ENCODE measurements at regions not wholly inside any gene's neighbourhood (a gene's known extent, or its start where the extent isn't known, plus 50 kb on each side); places are given as distances from the start of the nearest gene placed in this dataset.
"Not testable (repeated sequence)": the region's sequence is repeated elsewhere in the genome, so short reads cannot be mapped to it uniquely, and the experiment has no call there.

DNA sequence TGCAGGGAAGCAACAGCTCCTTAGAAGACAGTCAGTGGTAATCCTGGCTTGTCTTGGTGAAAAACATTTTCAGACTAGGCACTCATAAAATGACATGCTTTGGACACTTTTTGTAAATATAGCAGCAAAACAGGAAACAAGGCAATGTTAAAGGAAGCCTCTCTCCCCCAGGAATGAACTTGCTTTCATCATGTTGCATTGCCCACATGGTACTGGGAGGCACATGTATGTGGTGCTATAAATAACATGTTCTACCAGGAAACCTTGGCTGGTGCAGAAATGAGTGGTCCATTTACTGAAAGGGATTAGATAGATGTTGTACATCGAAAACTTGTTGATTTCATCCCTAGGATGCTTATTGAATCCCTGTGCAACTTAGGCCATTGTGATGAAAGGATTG, 121.4 kb upstream of the RREB1 start:
- H3K27ac ChIP-seq (ENCODE audit: low read depth, low read length, severe bottlenecking): no peak overlapping the region
- H3K4me1 ChIP-seq (ENCODE audit: control insufficient read depth, insufficient read depth, low read length, poor library complexity, severe bottlenecking): no peaks in the 10 kb centered on the region
- 86 to 100% methylated on average over 1 of the region's 1 CpG for WGBS, 2 experiments (ENCODE audit: insufficient coverage in 2 of 2)
- no peaks in the 10 kb centered on the region for H3K9me3 ChIP-seq (ENCODE audit: control insufficient read depth, low read length)
- H3K36me3 ChIP-seq (ENCODE audit: control insufficient read depth, insufficient read depth, low read length): no peaks in the 10 kb centered on the region
- no peak overlapping the region for H3K4me3 ChIP-seq (ENCODE audit: extremely low read depth, insufficient read depth, low read length, poor library complexity, severe bottlenecking)

- Histone ChIP-seq H3K27ac (ENCODE audit: low read depth, low read length, severe bottlenecking) (no peak overlapping the region), H3K36me3 (ENCODE audit: control insufficient read depth, insufficient read depth, low read length) (no peaks in the 10 kb centered on the region), H3K4me1 (ENCODE audit: control insufficient read depth, insufficient read depth, low read length, poor library complexity, severe bottlenecking) (no peaks in the 10 kb centered on the region), H3K9me3 (ENCODE audit: control insufficient read depth, low read length) (no peaks in the 10 kb centered on the region), H3K4me3 (ENCODE audit: extremely low read depth, insufficient read depth, low read length, poor library complexity, severe bottlenecking) (no peak overlapping the region)
- WGBS, 2 experiments (ENCODE audit: insufficient coverage in 2 of 2): 73 to 87% methylated on average over 4 of the region's 4 CpGs
Observed at GRCh38 chr6:6987749-6988148, 120.0 kb upstream of the RREB1 start.

GRCh38 chr6:6990059-6990458, 117.7 kb upstream of the RREB1 start:
- 93% methylated on average over 2 of the region's 4 CpGs; no CpG with 5 or more reads in 1 of the 2 experiments for WGBS, 2 experiments (ENCODE audit: insufficient coverage in 2 of 2)
- H3K4me3 ChIP-seq (ENCODE audit: extremely low read depth, insufficient read depth, low read length, poor library complexity, severe bottlenecking); H3K27ac ChIP-seq (ENCODE audit: low read depth, low read length, severe bottlenecking); H3K4me1 ChIP-seq (ENCODE audit: control insufficient read depth, insufficient read depth, low read length, poor library complexity, severe bottlenecking); H3K9me3 ChIP-seq (ENCODE audit: control insufficient read depth, low read length); H3K36me3 ChIP-seq (ENCODE audit: control insufficient read depth, insufficient read depth, low read length): not testable (repeated sequence)

DNA sequence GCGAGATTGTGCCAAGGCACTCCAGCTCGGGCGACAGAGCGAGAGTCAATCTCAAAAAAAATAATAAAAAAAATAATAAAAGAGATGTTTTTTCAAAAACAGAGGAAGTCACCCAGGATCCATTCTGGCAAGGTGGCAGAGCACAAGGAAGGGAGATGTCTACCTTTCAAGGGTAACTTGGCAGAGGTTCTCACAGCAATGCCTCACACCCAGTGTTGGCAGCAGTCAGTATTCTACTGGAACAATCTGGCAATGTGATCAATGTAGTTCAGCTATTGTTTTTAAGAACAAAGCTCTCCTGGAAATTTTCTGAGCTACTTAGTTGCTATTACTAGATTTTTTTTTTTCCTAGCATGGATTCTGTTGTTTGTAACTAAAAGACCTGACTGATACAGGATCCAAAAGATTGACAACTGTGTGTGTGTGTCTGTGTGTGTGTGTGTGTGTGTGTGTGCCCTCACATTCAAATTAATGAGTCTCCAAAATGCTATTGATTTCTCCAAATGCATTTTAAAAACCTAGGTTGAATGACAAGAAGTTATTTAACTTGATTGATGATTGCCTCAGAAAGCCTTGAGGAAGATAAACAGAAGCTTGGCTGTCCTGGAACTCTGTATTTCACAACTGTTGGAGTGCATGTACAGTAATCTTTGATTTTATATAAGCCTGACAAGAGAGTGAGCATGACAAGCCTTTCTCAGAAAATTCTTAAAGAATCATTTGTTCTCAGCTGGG, 114.1 kb upstream of the RREB1 start:
- no peaks in the 10 kb centered on the region for H3K9me3 ChIP-seq (ENCODE audit: control insufficient read depth, low read length)
- H3K36me3 ChIP-seq (ENCODE audit: control insufficient read depth, insufficient read depth, low read length): no peaks in the 10 kb centered on the region
- H3K4me1 ChIP-seq (ENCODE audit: control insufficient read depth, insufficient read depth, low read length, poor library complexity, severe bottlenecking): peaks cover 9% of the 10 kb centered on the region
- WGBS, 2 experiments (ENCODE audit: insufficient coverage in 2 of 2): 86% methylated on average over 1 of the region's 4 CpGs; no CpG with 5 or more reads in 1 of the 2 experiments
- H3K4me3 ChIP-seq (ENCODE audit: extremely low read depth, insufficient read depth, low read length, poor library complexity, severe bottlenecking): no peak overlapping the region
- no peak overlapping the region for H3K27ac ChIP-seq (ENCODE audit: low read depth, low read length, severe bottlenecking)

GRCh38 chr6:6994796-6995195, 113.0 kb upstream of the RREB1 start:
- H3K9me3 ChIP-seq (ENCODE audit: control insufficient read depth, low read length): no peaks in the 10 kb centered on the region
- 98 to 100% methylated on average over 6 to 7 of the region's 8 CpGs for WGBS, 2 experiments (ENCODE audit: insufficient coverage in 2 of 2)
- H3K4me1 ChIP-seq (ENCODE audit: control insufficient read depth, insufficient read depth, low read length, poor library complexity, severe bottlenecking): peaks cover 9% of the 10 kb centered on the region
- no peak overlapping the region for H3K27ac ChIP-seq (ENCODE audit: low read depth, low read length, severe bottlenecking)
- H3K36me3 ChIP-seq (ENCODE audit: control insufficient read depth, insufficient read depth, low read length): no peaks in the 10 kb centered on the region
- H3K4me3 ChIP-seq (ENCODE audit: extremely low read depth, insufficient read depth, low read length, poor library complexity, severe bottlenecking): no peak overlapping the region

DNA sequence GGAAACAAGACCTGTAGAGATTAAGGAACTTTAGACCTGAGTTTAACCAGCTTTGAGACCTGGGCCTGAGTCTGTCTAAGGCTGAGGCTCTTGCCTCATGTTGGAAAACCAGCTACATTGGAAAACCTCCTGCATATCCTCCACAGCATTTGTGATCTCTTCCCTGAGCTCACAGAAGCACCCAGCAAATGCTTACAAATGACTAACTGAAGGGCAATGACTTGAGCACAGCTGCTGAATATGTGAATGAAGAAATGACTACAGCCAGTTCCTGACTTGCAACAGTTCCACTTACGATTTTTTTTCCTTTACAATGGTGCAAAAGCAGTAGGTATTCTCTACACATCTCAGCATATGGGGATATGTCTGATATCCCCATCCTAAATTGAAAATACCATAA, 112.4 kb upstream of the RREB1 start:
- Histone ChIP-seq H3K4me3 (ENCODE audit: extremely low read depth, insufficient read depth, low read length, poor library complexity, severe bottlenecking) (no peak overlapping the region), H3K9me3 (ENCODE audit: control insufficient read depth, low read length) (no peaks in the 10 kb centered on the region), H3K4me1 (ENCODE audit: control insufficient read depth, insufficient read depth, low read length, poor library complexity, severe bottlenecking) (peaks cover 9% of the 10 kb centered on the region), H3K27ac (ENCODE audit: low read depth, low read length, severe bottlenecking) (no peak overlapping the region), H3K36me3 (ENCODE audit: control insufficient read depth, insufficient read depth, low read length) (no peaks in the 10 kb centered on the region)
- WGBS, 2 experiments (ENCODE audit: insufficient coverage in 2 of 2): 100% methylated on average over 1 of the region's 1 CpG; no CpG with 5 or more reads in 1 of the 2 experiments

GRCh38 chr6:6996124-6996523, 111.6 kb upstream of the RREB1 start:
- Histone ChIP-seq H3K4me3 (ENCODE audit: extremely low read depth, insufficient read depth, low read length, poor library complexity, severe bottlenecking) (no peak overlapping the region), H3K27ac (ENCODE audit: low read depth, low read length, severe bottlenecking) (no peak overlapping the region), H3K36me3 (ENCODE audit: control insufficient read depth, insufficient read depth, low read length) (no peaks in the 10 kb centered on the region), H3K4me1 (ENCODE audit: control insufficient read depth, insufficient read depth, low read length, poor library complexity, severe bottlenecking) (peaks cover 9% of the 10 kb centered on the region), H3K9me3 (ENCODE audit: control insufficient read depth, low read length) (no peaks in the 10 kb centered on the region)
- 86 to 100% methylated on average over 1 of the region's 2 CpGs for WGBS, 2 experiments (ENCODE audit: insufficient coverage in 2 of 2)

DNA sequence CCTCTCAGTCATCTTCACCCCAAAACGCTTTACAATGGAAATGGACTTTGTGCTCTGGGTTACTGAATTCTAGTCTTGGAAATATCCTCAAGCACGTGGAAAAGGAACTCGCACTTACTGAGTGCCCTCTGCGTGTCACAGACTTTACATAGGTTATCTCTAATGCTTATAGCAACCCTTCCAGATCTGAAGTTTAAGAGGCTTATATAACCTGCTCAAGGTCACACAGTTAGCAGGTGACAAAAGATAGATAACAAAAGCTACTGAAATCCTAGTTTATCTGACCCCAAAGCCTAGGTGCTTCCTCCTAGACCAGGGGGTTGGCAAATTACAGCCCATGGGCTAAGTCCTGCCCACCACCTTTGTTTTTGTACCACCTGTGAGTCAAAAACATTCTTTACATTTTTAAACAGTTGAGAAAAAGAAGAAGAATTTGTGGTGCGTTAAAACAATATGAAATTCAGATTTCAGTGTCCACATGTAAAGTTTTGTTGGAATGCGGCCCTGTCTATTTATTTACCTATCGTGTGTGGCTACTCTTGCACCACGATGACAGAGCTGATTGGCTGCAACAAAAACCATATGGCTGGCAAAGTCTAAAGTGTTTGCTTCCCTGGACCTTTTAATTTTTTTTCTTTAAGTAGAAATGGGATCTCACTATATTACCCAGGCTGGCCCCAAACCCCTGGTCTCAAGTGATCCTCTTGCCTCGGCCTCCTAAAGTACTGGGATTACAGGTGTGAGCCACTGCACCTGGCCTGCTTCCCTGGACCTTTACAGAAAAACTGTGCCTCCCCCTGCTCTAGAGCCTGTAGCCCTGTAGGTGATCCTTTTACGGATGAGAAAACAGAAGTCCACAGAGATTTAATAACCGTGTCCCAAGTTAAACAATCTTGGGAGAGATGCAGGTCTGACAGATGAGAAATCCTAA, 110.2 kb upstream of the RREB1 start:
- Histone ChIP-seq H3K9me3 (ENCODE audit: control insufficient read depth, low read length) (no peaks in the 10 kb centered on the region), H3K36me3 (ENCODE audit: control insufficient read depth, insufficient read depth, low read length) (no peaks in the 10 kb centered on the region), H3K4me1 (ENCODE audit: control insufficient read depth, insufficient read depth, low read length, poor library complexity, severe bottlenecking) (peaks cover 9% of the 10 kb centered on the region), H3K4me3 (ENCODE audit: extremely low read depth, insufficient read depth, low read length, poor library complexity, severe bottlenecking) (no peak overlapping the region), H3K27ac (ENCODE audit: low read depth, low read length, severe bottlenecking) (no peak overlapping the region)
- WGBS, 2 experiments (ENCODE audit: insufficient coverage in 2 of 2): 84 to 87% methylated on average over 9 to 10 of the region's 11 CpGs

DNA sequence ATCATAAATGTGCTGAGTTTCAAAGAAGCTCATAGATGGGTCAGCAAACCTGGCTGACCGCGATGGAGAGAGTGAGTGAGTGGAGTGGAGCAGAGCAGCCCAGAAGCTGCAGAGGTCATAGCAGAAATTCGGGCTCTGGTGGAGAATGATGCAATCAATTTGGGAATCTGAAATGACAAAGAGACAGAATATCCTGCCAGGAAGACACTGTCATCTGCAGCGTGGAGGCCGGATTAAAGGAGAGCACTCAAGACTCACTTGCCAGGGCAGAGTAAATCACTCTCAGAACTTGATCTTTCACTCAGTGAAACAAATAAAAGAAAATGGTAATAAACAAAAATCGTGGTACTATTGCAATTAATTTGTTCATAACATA, 109.6 kb upstream of the RREB1 start:
- peaks cover 9% of the 10 kb centered on the region for H3K4me1 ChIP-seq (ENCODE audit: control insufficient read depth, insufficient read depth, low read length, poor library complexity, severe bottlenecking)
- H3K27ac ChIP-seq (ENCODE audit: low read depth, low read length, severe bottlenecking): no peak overlapping the region
- H3K9me3 ChIP-seq (ENCODE audit: control insufficient read depth, low read length): no peaks in the 10 kb centered on the region
- H3K4me3 ChIP-seq (ENCODE audit: extremely low read depth, insufficient read depth, low read length, poor library complexity, severe bottlenecking): no peak overlapping the region
- H3K36me3 ChIP-seq (ENCODE audit: control insufficient read depth, insufficient read depth, low read length): no peaks in the 10 kb centered on the region
- WGBS, 2 experiments (ENCODE audit: insufficient coverage in 2 of 2): 60 to 80% methylated on average over 3 of the region's 6 CpGs

GRCh38 chr6:7000825-7001777, 106.7 kb upstream of the RREB1 start:
- WGBS, 2 experiments (ENCODE audit: insufficient coverage in 2 of 2): 83 to 100% methylated on average over 1 of the region's 3 CpGs
- H3K27ac ChIP-seq (ENCODE audit: low read depth, low read length, severe bottlenecking): no peak overlapping the region
- H3K4me1 ChIP-seq (ENCODE audit: control insufficient read depth, insufficient read depth, low read length, poor library complexity, severe bottlenecking): peaks cover 9% of the 10 kb centered on the region
- no peaks in the 10 kb centered on the region for H3K36me3 ChIP-seq (ENCODE audit: control insufficient read depth, insufficient read depth, low read length)
- H3K4me3 ChIP-seq (ENCODE audit: extremely low read depth, insufficient read depth, low read length, poor library complexity, severe bottlenecking): no peak overlapping the region
- H3K9me3 ChIP-seq (ENCODE audit: control insufficient read depth, low read length): no peaks in the 10 kb centered on the region

Measured in mesodermal cell (in vitro differentiated cells).